Activated B cell treated with CpG ODN at 0.5 μM for 24 hours (primary cell): ENCODE measurements at regions not wholly inside any gene's neighbourhood (a gene's known extent, or its start where the extent isn't known, plus 50 kb on each side); places are given as distances from the start of the nearest gene placed in this dataset.

Experiments
- ATAC-seq: fragments of 200-7000 bp; cut with Tn5 transposase; one replicate; pipeline ENCODE4 v1.10.0; 2021; ENCODE audit warnings: low read depth, mild to moderate bottlenecking, moderate library complexity
- CTCF ChIA-PET: fragments of 350-600 bp; sonication (Branson Sonifier 250); formaldehyde crosslinking; loops from one replicate; lab custom pipeline; 2021; ENCODE audit warnings: antibody characterized with exemption; lab: Charles Lee
- POLR2A ChIA-PET: fragments of 350-600 bp; sonication (Branson Sonifier 250); formaldehyde crosslinking; loops from one replicate; lab custom pipeline; 2021; ENCODE audit warnings: antibody characterized with exemption; lab: Charles Lee
- DNase-seq: peaks from one replicate; pipeline ENCODE4 v3.0.0; 2022
- H3K27ac Mint-ChIP-seq: one replicate; pipeline ENCODE4 v1.8.0; 2020; ENCODE audit warnings: mixed read lengths
- H3K27me3 Mint-ChIP-seq: one replicate; pipeline ENCODE4 v1.8.0; 2021; ENCODE audit warnings: mixed read lengths
- H3K36me3 Mint-ChIP-seq: one replicate; pipeline ENCODE4 v1.8.0; 2021; ENCODE audit warnings: low read depth, mixed read lengths
- H3K4me1 Mint-ChIP-seq: one replicate; pipeline ENCODE4 v1.8.0; 2021; ENCODE audit warnings: mixed read lengths
- H3K4me3 Mint-ChIP-seq: one replicate; pipeline ENCODE4 v1.8.0; 2020; ENCODE audit warnings: mild to moderate bottlenecking, mixed read lengths
- H3K9me3 Mint-ChIP-seq: one replicate; pipeline ENCODE4 v1.8.0; 2020; ENCODE audit warnings: mixed read lengths
- CTCF ChIP-seq: fragments of 200-600 bp; IDR thresholded peaks from one replicate; pipeline ENCODE4 v1.8.0; 2022; ENCODE audit warnings: antibody characterized with exemption, mild to moderate bottlenecking
- intact Hi-C: fragments of 100-400 bp; cut with micrococcal nuclease; formaldehyde crosslinking; loops from one replicate; pipeline ENCODE4 v1.15.1; 2024

GRCh38 chr7:68998136-68998535 lies 600.1 kb upstream of the AUTS2 start:
- DNase-seq (no peak), ATAC-seq (no peak)
- ChIA-PET POLR2A (no interaction called here), CTCF (no interaction called here)
- no peak overlapping the region for H3K27ac Mint-ChIP-seq
- H3K4me1 Mint-ChIP-seq, result no peaks in the 10 kb centered on the region
- H3K4me3 Mint-ChIP-seq, result no peak overlapping the region
- intact Hi-C loops, result no loop called here
- H3K9me3 Mint-ChIP-seq, result peaks cover 20% of the 10 kb centered on the region
- no peak for TF ChIP-seq CTCF
- no peaks in the 10 kb centered on the region for H3K27me3 Mint-ChIP-seq
- H3K36me3 Mint-ChIP-seq, result no peaks in the 10 kb centered on the region

GRCh38 chr7:69002416-69002815 lies 595.9 kb upstream of the AUTS2 start:
- no peaks in the 10 kb centered on the region for H3K27me3 Mint-ChIP-seq
- no peak for TF ChIP-seq CTCF
- no peak for ATAC-seq
- H3K4me3 Mint-ChIP-seq, result no peak overlapping the region
- no peaks in the 10 kb centered on the region for H3K36me3 Mint-ChIP-seq
- POLR2A ChIA-PET, result no interaction called here
- peaks cover 20% of the 10 kb centered on the region for H3K9me3 Mint-ChIP-seq
- CTCF ChIA-PET, result no interaction called here
- no peak overlapping the region for H3K27ac Mint-ChIP-seq
- intact Hi-C loops, result no loop called here
- H3K4me1 Mint-ChIP-seq, result no peaks in the 10 kb centered on the region
- DNase-seq, result no peak

- Mint-ChIP-seq H3K36me3 (no peaks in the 10 kb centered on the region), H3K4me1 (no peaks in the 10 kb centered on the region), H3K27ac (no peak overlapping the region), H3K9me3 (peaks cover 3% of the 10 kb centered on the region), H3K4me3 (no peak overlapping the region), H3K27me3 (no peaks in the 10 kb centered on the region)
- intact Hi-C loops, result no loop called here
- CTCF ChIA-PET, result no interaction called here
- DNase-seq (no peak), ATAC-seq (no peak)
- POLR2A ChIA-PET, result no interaction called here
- no peak for TF ChIP-seq CTCF
These were observed 586.1 kb upstream of the AUTS2 start for GRCh38 chr7:69012149-69012548.

GRCh38 chr7:69017208-69017607 lies 581.1 kb upstream of the AUTS2 start:
- no peak for TF ChIP-seq CTCF
- CTCF ChIA-PET, result no interaction called here
- POLR2A ChIA-PET, result no interaction called here
- ATAC-seq (no peak), DNase-seq (no peak)
- Mint-ChIP-seq H3K27me3 (no peaks in the 10 kb centered on the region), H3K9me3 (peaks cover 15% of the 10 kb centered on the region), H3K36me3 (no peaks in the 10 kb centered on the region), H3K27ac (no peak overlapping the region), H3K4me1 (no peaks in the 10 kb centered on the region), H3K4me3 (no peak overlapping the region)
- intact Hi-C loops, result no loop called here

GRCh38 chr7:69018200-69018599 lies 580.1 kb upstream of the AUTS2 start:
- no peak for DNase-seq
- H3K27ac Mint-ChIP-seq, result no peak overlapping the region
- H3K27me3 Mint-ChIP-seq, result no peaks in the 10 kb centered on the region
- intact Hi-C loops, result no loop called here
- ChIA-PET POLR2A (no interaction called here), CTCF (no interaction called here)
- no peak for ATAC-seq
- TF ChIP-seq CTCF, result no peak
- H3K4me1 Mint-ChIP-seq, result no peaks in the 10 kb centered on the region
- peaks cover 20% of the 10 kb centered on the region for H3K9me3 Mint-ChIP-seq
- H3K36me3 Mint-ChIP-seq, result no peaks in the 10 kb centered on the region
- H3K4me3 Mint-ChIP-seq, result no peak overlapping the region
